DMS79 (cell line): ENCODE measurements at regions not wholly inside any gene's neighbourhood (a gene's known extent, or its start where the extent isn't known, plus 50 kb on each side); places are given as distances from the start of the nearest gene placed in this dataset.
A peak's percentile ranks its signal among the peaks of the same experiment; 100 is the strongest.
"Not testable (repeated sequence)": the region's sequence is repeated elsewhere in the genome, so short reads cannot be mapped to it uniquely, and the experiment has no call there.

ENCODE experiments used
- DNase-seq: peaks from one replicate; lab custom pipeline; 2025; lab: John Stamatoyannopoulos, UW

- DNase-seq = no peak
These were observed 155.1 kb upstream of the GORAB start for GRCh38 chr1:170376801-170377385.

GRCh38 chr1:170377440-170377839 is 154.5 kb upstream of the GORAB start:
- no peak for DNase-seq

- no peak for DNase-seq
These were observed 153.9 kb upstream of the GORAB start for GRCh38 chr1:170377896-170378634.

GRCh38 chr1:170385750-170386149 is 146.2 kb upstream of the GORAB start:
- DNase-seq = no peak

GRCh38 chr1:170388489-170388888 is 143.5 kb upstream of the GORAB start:
- no peak for DNase-seq

GRCh38 chr1:170395149-170395548 is 136.8 kb upstream of the GORAB start:
- DNase-seq = no peak

GRCh38 chr1:170397061-170397460 is 134.9 kb upstream of the GORAB start:
- DNase-seq = no peak

- no peak for DNase-seq
These were observed 129.3 kb upstream of the GORAB start for GRCh38 chr1:170402476-170403311.

- no peak for DNase-seq
These were observed 124.8 kb upstream of the GORAB start for GRCh38 chr1:170407138-170407537.

GRCh38 chr1:170407581-170407980 is 124.4 kb upstream of the GORAB start:
- no peak for DNase-seq

GRCh38 chr1:170410401-170411166 is 121.4 kb upstream of the GORAB start:
- DNase-seq = no peak

GRCh38 chr1:170414989-170415709 is 116.8 kb upstream of the GORAB start:
- no peak for DNase-seq

GRCh38 chr1:170415710-170416372 is 116.1 kb upstream of the GORAB start:
- DNase-seq = peak; percentile 32

GRCh38 chr1:170424346-170424745 is 107.6 kb upstream of the GORAB start:
- no peak for DNase-seq

GRCh38 chr1:170426596-170426995 is 105.4 kb upstream of the GORAB start:
- no peak for DNase-seq

GRCh38 chr1:170427002-170427401 is 105.0 kb upstream of the GORAB start:
- DNase-seq = not testable (repeated sequence)

GRCh38 chr1:170436928-170437327 is 95.0 kb upstream of the GORAB start:
- DNase-seq = no peak

- no peak for DNase-seq
These were observed 86.9 kb upstream of the GORAB start for GRCh38 chr1:170445096-170445495.

- DNase-seq = no peak
These were observed 83.3 kb upstream of the GORAB start for GRCh38 chr1:170448661-170449158.

- not testable (repeated sequence) for DNase-seq
These were observed 74.5 kb upstream of the GORAB start for GRCh38 chr1:170457325-170458050.
